ENCODE measurements at regions not wholly inside any gene's neighbourhood (a gene's known extent, or its start where the extent isn't known, plus 50 kb on each side); places are given as distances from the start of the nearest gene placed in this dataset.

DNA sequence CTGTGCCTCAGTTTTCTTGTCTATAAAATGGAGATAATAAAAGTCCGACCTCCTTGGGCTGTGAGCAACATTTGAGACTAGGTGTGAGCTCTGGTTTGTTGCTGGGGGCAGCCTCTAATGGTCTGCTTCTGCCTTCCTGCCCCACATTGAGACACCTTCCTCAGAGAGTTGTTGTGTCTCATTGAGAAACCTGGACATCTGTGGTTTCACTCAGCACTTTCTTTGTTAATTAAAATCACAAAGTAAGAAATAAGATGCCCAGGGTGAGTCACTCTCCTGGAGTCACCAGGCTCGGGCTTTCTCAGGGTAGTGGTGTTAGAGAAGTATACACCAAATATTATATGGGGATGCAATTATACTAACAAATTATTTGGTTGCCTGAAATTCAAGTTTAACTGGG is 389.2 kb upstream of the SALL1 start:
- Histone ChIP-seq H3K4me3 (no peak overlapping the region), H3K9me3 (no peaks in the 10 kb centered on the region), H3K36me3 (ENCODE audit: insufficient read depth in 1 of 2, low read depth in 1 of 2) (no peaks in the 10 kb centered on the region), H3K4me1 (no peaks in the 10 kb centered on the region), H3K27me3 (ENCODE audit: insufficient read depth in 3 of 3, low read length in 2 of 3) (no peaks in the 10 kb centered on the region), H3K27ac (no peak overlapping the region)
- no peak for DNase-seq
- 50 to 55% (median 54%) methylated on average over 2 of the region's 2 CpGs for WGBS, 3 donors
- intact Hi-C loops (cut with DNase I), result no loop called here
- TF ChIP-seq, protein P1, sequence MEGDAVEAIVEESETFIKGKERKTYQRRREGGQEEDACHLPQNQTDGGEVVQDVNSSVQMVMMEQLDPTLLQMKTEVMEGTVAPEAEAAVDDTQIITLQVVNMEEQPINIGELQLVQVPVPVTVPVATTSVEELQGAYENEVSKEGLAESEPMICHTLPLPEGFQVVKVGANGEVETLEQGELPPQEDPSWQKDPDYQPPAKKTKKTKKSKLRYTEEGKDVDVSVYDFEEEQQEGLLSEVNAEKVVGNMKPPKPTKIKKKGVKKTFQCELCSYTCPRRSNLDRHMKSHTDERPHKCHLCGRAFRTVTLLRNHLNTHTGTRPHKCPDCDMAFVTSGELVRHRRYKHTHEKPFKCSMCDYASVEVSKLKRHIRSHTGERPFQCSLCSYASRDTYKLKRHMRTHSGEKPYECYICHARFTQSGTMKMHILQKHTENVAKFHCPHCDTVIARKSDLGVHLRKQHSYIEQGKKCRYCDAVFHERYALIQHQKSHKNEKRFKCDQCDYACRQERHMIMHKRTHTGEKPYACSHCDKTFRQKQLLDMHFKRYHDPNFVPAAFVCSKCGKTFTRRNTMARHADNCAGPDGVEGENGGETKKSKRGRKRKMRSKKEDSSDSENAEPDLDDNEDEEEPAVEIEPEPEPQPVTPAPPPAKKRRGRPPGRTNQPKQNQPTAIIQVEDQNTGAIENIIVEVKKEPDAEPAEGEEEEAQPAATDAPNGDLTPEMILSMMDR (IDR thresholded peaks at IDR 0.05), result no peak
- ATAC-seq, result no peak

DNA sequence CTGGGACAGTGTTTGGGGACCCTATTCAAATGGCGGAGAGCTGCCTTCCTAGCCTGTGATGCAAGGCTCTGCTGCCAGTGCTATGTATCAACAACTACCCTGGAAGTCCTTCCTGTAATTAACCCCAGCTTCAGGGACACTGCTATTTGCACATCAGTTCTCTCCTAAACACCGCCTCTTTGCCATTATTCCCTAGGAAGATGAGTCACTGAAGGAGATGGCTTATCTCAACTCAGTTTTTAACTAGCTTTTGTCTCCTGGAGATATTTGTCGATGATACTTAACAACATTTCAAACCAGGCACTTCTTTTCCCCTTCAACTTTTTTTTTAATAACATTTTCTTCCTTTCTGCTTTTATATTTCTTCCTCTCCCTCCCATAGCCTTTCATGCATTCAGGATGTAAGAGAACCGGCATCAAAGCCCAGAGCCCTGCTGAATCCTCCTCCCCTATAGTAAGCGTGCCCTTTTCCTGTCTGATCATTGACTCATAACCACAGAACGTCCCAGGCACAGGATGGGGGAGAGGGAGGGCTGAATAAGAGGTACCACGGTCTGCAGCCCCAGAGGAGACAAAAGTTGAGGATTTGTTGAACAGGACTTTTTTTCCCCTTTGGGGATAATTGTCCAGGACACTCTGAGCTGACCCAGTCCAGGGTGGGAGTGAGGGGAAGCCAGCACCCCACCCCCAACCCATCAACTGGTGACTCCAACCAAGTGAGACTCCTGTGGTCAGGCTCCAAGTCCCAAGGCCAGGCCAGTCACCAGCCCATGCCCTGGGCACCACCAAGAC is 387.8 kb upstream of the SALL1 start:
- intact Hi-C loops (cut with DNase I), result no loop called here
- H3K4me1 ChIP-seq, result no peaks in the 10 kb centered on the region
- no peak overlapping the region for H3K4me3 ChIP-seq
- TF ChIP-seq, protein P1 (IDR thresholded peaks at IDR 0.05), result no peak
- DNase-seq, result no peak
- no peaks in the 10 kb centered on the region for H3K36me3 ChIP-seq (ENCODE audit: insufficient read depth in 1 of 2, low read depth in 1 of 2)
- no peaks in the 10 kb centered on the region for H3K9me3 ChIP-seq
- H3K27ac ChIP-seq, result no peak overlapping the region
- WGBS, 3 donors, result 31% methylated on average over 7 of the region's 7 CpGs
- no peak for ATAC-seq
- no peaks in the 10 kb centered on the region for H3K27me3 ChIP-seq (ENCODE audit: insufficient read depth in 3 of 3, low read length in 2 of 3)

DNA sequence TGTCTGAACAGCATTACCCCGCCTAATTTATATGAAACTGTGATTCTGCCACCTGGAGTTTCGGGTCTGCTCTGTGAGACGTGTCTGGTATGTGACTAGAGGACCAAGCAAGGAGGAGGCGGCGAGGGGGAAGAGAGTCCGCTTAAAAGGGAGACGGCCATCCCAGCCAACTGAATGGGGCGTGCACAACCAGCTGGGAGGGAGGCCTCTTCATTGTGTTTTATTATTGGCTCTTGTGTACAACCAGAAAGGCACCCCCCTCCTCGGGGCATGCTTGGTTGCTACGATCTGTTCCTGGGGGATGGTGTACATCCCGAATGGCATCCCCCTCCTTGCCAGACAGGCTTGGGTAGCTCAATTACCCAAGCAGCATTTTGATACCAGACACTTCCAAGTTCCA is 384.5 kb upstream of the SALL1 start:
- H3K27ac ChIP-seq, result no peak overlapping the region
- peaks cover 0 to 3% (median 0%) of the 10 kb centered on the region in 3 donors for H3K27me3 ChIP-seq (ENCODE audit: insufficient read depth in 3 of 3, low read length in 2 of 3)
- intact Hi-C loops (cut with DNase I), result no loop called here
- H3K4me1 ChIP-seq, result no peaks in the 10 kb centered on the region
- H3K36me3 ChIP-seq (ENCODE audit: insufficient read depth in 1 of 2, low read depth in 1 of 2), result no peaks in the 10 kb centered on the region
- no peak overlapping the region for H3K4me3 ChIP-seq
- no peak for DNase-seq
- TF ChIP-seq, protein P1 (IDR thresholded peaks at IDR 0.05), result no peak
- 26 to 48% (median 41%) methylated on average over 11 of the region's 11 CpGs for WGBS, 3 donors
- no peaks in the 10 kb centered on the region for H3K9me3 ChIP-seq
- ATAC-seq, result no peak

DNA sequence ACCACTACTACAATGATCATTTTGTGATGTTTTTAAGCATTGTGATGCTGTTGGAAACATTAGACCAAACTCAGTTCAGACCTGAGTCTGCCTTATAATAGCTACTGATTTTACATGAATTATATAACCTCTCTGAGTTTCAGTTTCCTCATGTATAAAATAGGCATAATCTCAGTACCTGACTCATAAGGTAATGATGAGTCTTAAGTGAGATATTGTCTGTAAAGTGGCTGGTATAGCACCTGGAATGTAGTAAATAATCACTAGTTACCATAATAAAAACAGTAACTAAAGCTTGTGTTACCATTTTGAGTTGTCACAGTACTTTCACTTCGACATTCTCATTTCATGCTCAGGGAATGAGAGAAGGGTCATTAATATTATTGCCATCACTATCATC is 381.5 kb upstream of the SALL1 start:
- H3K9me3 ChIP-seq, result no peaks in the 10 kb centered on the region
- 45 to 62% (median 45%) methylated on average over 1 of the region's 1 CpG for WGBS, 3 donors
- intact Hi-C loops (cut with DNase I), result no loop called here
- H3K27ac ChIP-seq, result no peak overlapping the region
- peaks cover 0 to 3% (median 0%) of the 10 kb centered on the region in 3 donors for H3K27me3 ChIP-seq (ENCODE audit: insufficient read depth in 3 of 3, low read length in 2 of 3)
- no peaks in the 10 kb centered on the region for H3K36me3 ChIP-seq (ENCODE audit: insufficient read depth in 1 of 2, low read depth in 1 of 2)
- DNase-seq, result no peak
- no peak for ATAC-seq
- TF ChIP-seq, protein P1 (IDR thresholded peaks at IDR 0.05), result no peak
- no peak overlapping the region for H3K4me3 ChIP-seq
- no peaks in the 10 kb centered on the region for H3K4me1 ChIP-seq

DNA sequence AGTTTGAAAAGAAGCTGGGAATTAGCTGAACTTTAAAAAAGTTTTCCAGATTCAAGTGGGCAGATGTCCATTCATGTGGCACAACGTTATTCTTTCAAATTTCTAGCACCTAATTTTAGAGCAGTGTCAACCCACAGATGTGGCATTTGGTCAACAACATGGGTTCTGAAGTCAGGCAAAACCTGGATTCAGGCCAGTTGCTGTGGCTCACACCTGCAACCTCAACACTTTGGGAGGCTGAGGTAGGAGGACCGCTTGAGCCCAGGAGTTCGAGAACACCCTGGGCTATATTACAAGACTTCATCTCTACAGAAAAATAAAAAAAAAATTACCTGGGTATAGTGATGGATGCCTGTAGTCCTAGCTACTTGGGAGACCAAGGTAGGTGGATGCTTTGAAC is 380.2 kb upstream of the SALL1 start:
- no peaks in the 10 kb centered on the region for H3K9me3 ChIP-seq
- DNase-seq (no peak), ATAC-seq (no peak)
- WGBS, 3 donors, result 58 to 82% (median 70%) methylated on average over 3 of the region's 3 CpGs
- H3K27me3 ChIP-seq (ENCODE audit: insufficient read depth in 3 of 3, low read length in 2 of 3), result peaks cover 0 to 4% (median 0%) of the 10 kb centered on the region in 3 donors
- H3K27ac ChIP-seq, result no peak overlapping the region
- TF ChIP-seq, protein P1 (IDR thresholded peaks at IDR 0.05), result no peak
- intact Hi-C loops (cut with DNase I), result no loop called here
- H3K4me1 ChIP-seq, result no peaks in the 10 kb centered on the region
- no peaks in the 10 kb centered on the region for H3K36me3 ChIP-seq (ENCODE audit: insufficient read depth in 1 of 2, low read depth in 1 of 2)
- no peak overlapping the region for H3K4me3 ChIP-seq

Measured in psoas muscle (tissue), 7 donors.